ENCODE measurements at regions not wholly inside any gene's neighbourhood (a gene's known extent, or its start where the extent isn't known, plus 50 kb on each side); places are given as distances from the start of the nearest gene placed in this dataset.

- TF ChIP-seq RAD21 (IDR thresholded peaks at IDR 0.05; ENCODE audit: low read depth) (no peak), EP300 (IDR thresholded peaks at IDR 0.05; ENCODE audit: borderline replicate concordance) (no peak), FOXM1 (IDR thresholded peaks at IDR 0.05; ENCODE audit: borderline replicate concordance, low read depth) (no peak), TAF1 (IDR thresholded peaks at IDR 0.05; ENCODE audit: low read depth) (no peak), CEBPB (IDR thresholded peaks at IDR 0.05) (no peak), MAX (IDR thresholded peaks at IDR 0.05) (no peak)
Measured at GRCh38 chr10:8302565-8302964, 248.1 kb downstream of the GATA3 start.
